ENCODE measurements at regions not wholly inside any gene's neighbourhood (a gene's known extent, or its start where the extent isn't known, plus 50 kb on each side); places are given as distances from the start of the nearest gene placed in this dataset.

DNA sequence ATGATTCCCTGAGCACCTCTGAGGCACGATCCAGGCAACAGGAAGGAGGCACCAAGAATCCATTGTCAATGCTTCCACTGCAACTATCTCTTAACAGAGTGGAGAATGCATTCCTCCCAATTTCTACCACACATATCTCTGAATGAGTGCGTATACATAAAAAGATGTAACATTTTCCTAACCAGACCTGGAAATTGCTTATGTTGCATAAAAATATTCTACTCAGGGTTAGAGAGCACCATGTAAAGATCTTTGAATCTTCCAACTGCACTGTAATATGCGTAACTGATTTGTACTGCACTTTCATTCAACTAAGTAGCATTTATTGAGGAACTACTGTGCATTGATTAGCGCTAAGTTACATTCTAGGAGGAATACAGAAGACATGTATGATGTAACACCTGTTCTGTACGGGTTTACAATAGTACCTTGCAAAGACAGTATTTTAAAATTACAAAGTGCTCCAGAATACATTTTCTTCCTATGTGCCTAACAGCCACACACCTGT is 237.8 kb downstream of the EBLN2 start:
- no peak overlapping the region for H3K27ac Mint-ChIP-seq (ENCODE audit: unreplicated experiment)
- no peaks in the 10 kb centered on the region for H3K9me3 Mint-ChIP-seq (ENCODE audit: low read depth)
- H3K36me3 Mint-ChIP-seq (ENCODE audit: low read depth) = no peaks in the 10 kb centered on the region
- no peak for DNase-seq (ENCODE audit: low spot score)
- no peak overlapping the region for H3K4me3 Mint-ChIP-seq (ENCODE audit: unreplicated experiment)
- H3K4me1 Mint-ChIP-seq (ENCODE audit: low read depth) = no peaks in the 10 kb centered on the region
- no peak for TF ChIP-seq CTCF (IDR thresholded peaks at IDR 0.05)
- H3K27me3 Mint-ChIP-seq (ENCODE audit: low read depth) = peaks cover 42% of the 10 kb centered on the region

DNA sequence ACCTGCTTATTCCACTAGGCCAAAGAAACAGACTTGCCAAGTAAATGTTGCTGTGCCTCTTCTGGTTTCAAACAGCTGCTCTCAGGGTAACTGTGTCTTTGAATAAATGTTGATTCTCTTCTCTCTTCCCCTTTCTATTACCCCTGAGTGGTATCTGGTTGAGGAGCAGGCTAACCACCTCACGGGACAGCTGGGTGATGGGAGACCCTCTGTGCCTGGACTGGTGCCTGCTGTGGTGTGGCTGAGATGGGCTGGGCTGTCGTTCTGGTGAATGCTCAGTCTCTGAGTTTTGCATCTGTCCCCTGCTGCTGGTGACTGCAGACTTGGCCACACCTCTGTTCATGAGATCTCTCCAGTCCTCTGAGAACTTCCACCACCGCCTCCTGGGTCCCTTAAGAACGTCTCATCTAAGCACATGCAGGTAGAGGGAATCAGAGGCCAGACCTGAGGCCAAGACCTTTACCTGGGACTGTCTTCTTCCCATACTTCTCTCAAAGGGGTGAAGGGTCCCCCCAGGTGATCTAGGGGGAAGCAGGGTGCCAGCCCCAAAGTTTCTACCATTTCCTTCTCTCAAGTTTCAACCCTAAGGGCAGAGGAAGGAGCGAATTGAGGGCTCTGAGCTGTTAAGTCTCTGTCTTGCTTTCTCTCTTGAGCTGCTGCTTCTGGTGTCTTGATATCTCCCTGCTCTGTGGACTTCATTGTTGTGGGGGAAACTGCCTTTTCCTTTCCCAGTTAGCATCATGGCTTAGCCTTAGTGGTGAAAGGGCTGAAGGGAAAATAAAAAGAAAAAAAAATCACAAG is 252.9 kb downstream of the EBLN2 start:
- Mint-ChIP-seq H3K4me1 (ENCODE audit: low read depth) (peaks cover 2% of the 10 kb centered on the region), H3K27ac (ENCODE audit: unreplicated experiment) (no peak overlapping the region), H3K9me3 (ENCODE audit: low read depth) (peaks cover 2% of the 10 kb centered on the region), H3K36me3 (ENCODE audit: low read depth) (no peaks in the 10 kb centered on the region), H3K4me3 (ENCODE audit: unreplicated experiment) (no peak overlapping the region), H3K27me3 (ENCODE audit: low read depth) (peaks cover 7% of the 10 kb centered on the region)
- no peak for TF ChIP-seq CTCF (IDR thresholded peaks at IDR 0.05)
- DNase-seq (ENCODE audit: low spot score) = no peak

- no peak overlapping the region for H3K4me3 Mint-ChIP-seq (ENCODE audit: unreplicated experiment)
- no peak for DNase-seq (ENCODE audit: low spot score)
- no peaks in the 10 kb centered on the region for H3K36me3 Mint-ChIP-seq (ENCODE audit: low read depth)
- no peak overlapping the region for H3K27ac Mint-ChIP-seq (ENCODE audit: unreplicated experiment)
- H3K4me1 Mint-ChIP-seq (ENCODE audit: low read depth) = peaks cover 4% of the 10 kb centered on the region
- peaks cover 4% of the 10 kb centered on the region for H3K9me3 Mint-ChIP-seq (ENCODE audit: low read depth)
- H3K27me3 Mint-ChIP-seq (ENCODE audit: low read depth) = peaks cover 3% of the 10 kb centered on the region
- no peak for TF ChIP-seq CTCF (IDR thresholded peaks at IDR 0.05)
Measured at GRCh38 chr3:73315706-73316105, 254.2 kb downstream of the EBLN2 start.

GRCh38 chr3:73319179-73319769 is 257.8 kb downstream of the EBLN2 start:
- H3K4me3 Mint-ChIP-seq (ENCODE audit: unreplicated experiment) = no peak overlapping the region

More at GRCh38 chr3:73319179-73319769, 257.8 kb downstream of the EBLN2 start:
- no peak for TF ChIP-seq CTCF (IDR thresholded peaks at IDR 0.05)
- peaks cover under 1% of the 10 kb centered on the region for H3K27me3 Mint-ChIP-seq (ENCODE audit: low read depth)
- no peak for DNase-seq (ENCODE audit: low spot score)
- peaks cover 4% of the 10 kb centered on the region for H3K4me1 Mint-ChIP-seq (ENCODE audit: low read depth)
- H3K27ac Mint-ChIP-seq (ENCODE audit: unreplicated experiment) = no peak overlapping the region
- peaks cover 2% of the 10 kb centered on the region for H3K36me3 Mint-ChIP-seq (ENCODE audit: low read depth)
- peaks cover 13% of the 10 kb centered on the region for H3K9me3 Mint-ChIP-seq (ENCODE audit: low read depth)

Measured in chondrocyte (in vitro differentiated cells).